Keratinocyte (primary cell): ENCODE measurements at regions not wholly inside any gene's neighbourhood (a gene's known extent, or its start where the extent isn't known, plus 50 kb on each side); places are given as distances from the start of the nearest gene placed in this dataset.

Source experiments
- CTCF ChIP-seq, 3 experiments: IDR thresholded peaks in 1 of 3; conservative IDR thresholded peaks in 1 of 3; optimal IDR thresholded peaks in 1 of 3; 2 replicates in 2 of 3; 3 replicates in 1 of 3; pipeline versions ENCODE3 to v1.5.1; 2011; ENCODE audit warnings: low read length in 3 of 3, mild to moderate bottlenecking in 3 of 3, moderate library complexity in 2 of 3, control low read depth in 1 of 3, inconsistent platforms in 1 of 3; ENCODE audit not compliant: insufficient read depth in 2 of 3; ENCODE audit errors: extremely low read depth in 1 of 3
- EZH2 ChIP-seq: IDR thresholded peaks from one replicate; pipeline ENCODE4 v1.6.1; 2012; ENCODE audit warnings: inconsistent platforms, mild to moderate bottlenecking, low read length, moderate library complexity

DNA sequence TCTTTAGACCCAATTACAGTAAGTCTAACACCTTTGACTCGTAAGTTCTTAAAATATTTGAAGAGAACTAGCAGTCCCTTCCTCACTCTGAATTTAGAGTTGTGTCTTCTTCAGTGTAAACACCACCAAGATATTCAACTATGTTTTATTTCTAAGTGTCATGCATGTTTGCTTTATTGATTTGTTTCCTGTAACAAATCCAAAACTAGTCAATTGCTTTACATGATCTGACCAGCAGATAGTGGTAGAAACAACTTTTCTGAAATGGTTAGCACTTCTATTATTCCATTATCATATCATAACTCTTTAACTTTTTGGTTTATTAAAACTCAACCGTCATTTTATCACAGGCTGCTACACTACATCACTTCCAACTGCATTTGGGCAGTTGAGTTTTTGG, 90.1 kb downstream of the INHBA start:
- TF ChIP-seq CTCF (optimal IDR thresholded peaks at IDR 0.05 in 1 of 3, IDR thresholded peaks at IDR 0.05 in 1 of 3, conservative IDR thresholded peaks at IDR 0.05 in 1 of 3; ENCODE audit: extremely low read depth in 1 of 3, insufficient read depth in 2 of 3, low read length in 3 of 3) (no peak), EZH2 (no peak)
